ENCODE measurements at regions not wholly inside any gene's neighbourhood (a gene's known extent, or its start where the extent isn't known, plus 50 kb on each side); places are given as distances from the start of the nearest gene placed in this dataset.

DNA sequence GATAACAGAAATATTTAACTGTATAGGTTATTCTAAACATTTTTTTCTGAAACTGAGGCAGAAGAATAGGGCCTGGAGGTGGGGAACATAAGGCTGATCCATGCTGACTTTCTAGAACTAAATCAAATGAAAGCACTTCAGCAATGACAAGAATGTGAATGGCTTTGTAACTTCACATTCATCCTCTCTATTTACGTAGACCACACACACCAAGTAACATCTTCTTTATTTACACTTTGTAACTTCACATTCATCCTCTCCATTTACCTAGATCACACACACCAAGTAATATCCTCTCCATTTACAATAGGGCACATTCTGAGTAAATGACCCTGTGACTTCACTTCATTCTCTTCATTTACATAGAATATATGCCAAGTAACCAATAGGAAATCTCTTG, 251.8 kb upstream of the CDH9 start:
- no peak for DNase-seq

DNA sequence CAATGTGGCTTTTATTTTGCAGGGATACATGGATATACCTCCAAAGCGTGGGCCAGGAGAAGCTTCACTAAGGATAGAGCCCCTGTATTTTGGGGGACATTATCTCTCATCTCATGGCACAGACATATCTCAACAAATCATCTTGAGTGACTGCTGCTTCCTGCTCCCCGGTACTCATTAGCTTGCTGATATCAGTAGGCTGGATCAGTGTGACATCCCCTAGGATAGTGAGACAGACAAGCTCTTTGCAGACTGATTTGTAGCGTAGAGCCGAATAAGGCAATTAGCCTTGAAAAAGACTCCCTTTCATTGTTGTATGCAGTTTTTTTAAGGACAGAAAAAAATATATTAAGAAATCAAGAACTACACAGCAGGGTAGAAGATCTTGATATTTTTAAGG, 237.7 kb upstream of the CDH9 start:
- no peak for DNase-seq

DNA sequence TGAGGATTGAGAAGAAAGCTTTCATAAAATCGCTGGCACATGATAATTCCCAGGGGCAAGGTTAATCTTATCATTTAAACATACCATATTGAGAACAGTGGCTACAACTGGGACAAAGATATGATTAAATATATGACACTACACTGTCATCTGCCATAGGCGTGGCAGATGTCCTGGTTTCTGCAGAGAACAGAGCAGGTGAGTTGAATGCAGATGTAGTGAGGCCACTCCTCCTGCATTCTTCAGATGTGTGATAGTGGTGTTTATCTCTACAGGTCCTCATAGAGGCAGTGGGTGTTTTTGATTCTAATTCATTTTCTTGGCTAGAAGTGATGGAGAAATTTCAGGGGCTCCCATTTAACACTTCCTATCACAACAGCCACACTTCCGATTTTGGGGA, 237.0 kb upstream of the CDH9 start:
- DNase-seq, result no peak

DNA sequence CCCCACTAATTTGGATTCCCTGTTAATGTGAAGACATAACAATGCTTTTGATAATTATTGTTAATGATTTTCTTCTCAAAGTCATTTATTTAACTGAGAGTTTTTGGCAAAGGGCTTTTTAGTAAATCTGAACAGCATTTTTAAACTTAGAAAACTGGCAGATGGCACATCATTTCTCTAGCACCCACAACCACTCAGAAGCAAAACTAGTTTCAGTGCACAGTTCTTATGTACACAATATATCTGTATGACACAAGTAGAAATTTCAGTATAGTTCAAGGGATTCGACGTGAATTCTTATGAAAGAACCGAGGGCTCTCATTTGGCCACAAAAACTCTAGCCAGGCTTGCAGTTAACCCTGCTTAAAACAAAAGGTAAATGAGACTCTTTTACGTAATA, 231.4 kb upstream of the CDH9 start:
- DNase-seq, result no peak

DNA sequence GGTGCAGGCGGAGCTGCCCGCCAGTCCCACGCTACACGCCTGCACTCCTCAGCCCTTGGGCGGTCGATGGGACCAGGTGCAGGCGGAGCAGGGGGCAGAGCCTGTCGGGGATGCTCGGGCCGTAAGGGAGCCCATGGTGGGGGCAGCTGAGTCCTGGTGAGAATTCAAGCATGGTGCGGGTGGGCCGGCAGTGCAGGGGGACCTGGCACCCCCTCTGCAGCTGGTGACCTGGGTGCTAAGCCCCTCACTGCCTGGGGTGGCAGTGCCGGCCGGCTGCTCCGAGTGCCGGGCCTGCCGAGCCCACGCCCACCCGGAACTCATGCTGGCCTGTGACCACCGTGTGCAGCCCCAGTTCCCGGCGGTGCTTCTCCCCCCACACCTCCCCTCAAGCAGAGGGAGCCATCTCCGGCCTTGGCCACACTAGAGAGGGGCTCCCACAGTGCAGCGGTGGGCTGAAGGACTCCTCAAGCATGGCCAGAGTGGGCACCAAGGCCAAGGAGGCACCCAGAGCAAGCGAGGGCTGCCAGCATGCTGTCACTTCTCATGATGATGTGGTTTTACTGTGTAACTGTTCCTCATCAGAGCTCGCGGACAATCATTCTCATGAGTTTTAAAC, 228.9 kb upstream of the CDH9 start:
- DNase-seq, result no peak

DNA sequence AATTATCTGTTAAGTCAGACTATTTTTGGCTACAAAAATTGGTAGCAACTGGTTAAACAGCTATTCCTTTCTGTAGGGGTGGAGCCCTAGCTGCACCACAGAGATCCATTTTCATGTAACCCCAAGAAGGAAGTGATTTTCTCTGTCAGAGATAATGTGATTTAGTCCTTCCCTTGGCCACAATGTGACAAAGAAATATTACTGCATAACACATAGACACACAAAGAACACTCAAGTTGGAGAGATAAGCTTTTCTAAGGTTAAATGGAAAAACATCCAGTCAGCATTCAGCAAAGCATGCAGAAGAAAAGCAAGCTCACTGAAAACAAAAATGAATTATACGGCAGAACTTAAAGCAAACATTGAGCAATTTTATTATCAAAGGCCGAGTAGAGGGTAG, 227.8 kb upstream of the CDH9 start:
- DNase-seq, result no peak

DNA sequence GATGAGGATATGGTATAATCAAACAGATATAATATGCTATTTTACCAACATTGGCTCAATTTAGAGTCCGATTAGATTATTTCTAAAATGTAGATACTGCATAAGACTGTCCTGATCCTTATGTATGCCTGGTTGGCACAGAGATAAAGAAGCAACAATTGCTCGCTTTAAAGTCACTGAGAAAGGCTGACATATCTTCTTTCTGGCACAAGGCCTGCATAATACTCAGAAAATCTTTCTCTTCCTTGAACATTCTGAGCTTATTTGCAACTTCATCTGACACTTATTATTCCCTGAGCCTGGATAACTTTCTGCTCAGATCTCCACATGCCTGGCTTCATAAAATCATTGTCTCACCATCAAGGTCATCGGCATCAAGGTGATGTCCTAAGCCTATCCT, 219.3 kb upstream of the CDH9 start:
- DNase-seq, result no peak

DNA sequence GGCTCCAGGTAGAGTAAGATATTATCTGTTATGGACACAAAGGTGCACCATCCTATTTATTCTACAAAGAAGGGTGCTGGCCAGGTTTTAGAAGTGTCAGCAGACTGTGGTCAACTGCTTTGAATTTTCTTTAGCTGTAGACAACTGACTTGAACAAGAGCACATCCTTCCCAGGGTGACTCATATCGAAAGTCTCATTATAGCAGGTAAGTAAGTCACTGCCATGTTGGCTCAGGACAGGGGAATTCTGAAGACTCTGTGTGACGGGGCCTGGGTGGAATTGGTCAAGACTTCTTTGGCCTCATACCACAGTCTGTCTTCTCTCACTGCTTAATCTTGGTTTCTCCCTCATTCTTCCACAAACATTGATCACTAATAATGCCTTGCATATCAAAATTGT, 214.5 kb upstream of the CDH9 start:
- no peak for DNase-seq

DNA sequence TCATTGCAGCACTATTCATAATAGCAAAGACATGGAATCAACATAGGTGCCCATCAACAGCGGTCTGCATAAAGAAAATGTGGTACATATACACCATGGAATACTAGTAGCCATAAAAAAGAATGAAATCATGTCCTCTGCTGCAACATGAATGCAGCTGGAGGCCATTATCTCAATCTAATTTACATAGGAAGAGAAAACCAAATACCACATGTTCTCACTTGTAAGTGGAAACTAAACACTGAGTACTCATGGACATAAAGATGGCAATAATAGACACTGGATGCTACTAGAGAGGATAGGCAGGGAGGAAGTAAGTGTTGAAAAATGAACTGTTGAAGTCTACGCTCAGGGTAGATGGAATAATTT, 203.9 kb upstream of the CDH9 start:
- DNase-seq, result no peak

DNA sequence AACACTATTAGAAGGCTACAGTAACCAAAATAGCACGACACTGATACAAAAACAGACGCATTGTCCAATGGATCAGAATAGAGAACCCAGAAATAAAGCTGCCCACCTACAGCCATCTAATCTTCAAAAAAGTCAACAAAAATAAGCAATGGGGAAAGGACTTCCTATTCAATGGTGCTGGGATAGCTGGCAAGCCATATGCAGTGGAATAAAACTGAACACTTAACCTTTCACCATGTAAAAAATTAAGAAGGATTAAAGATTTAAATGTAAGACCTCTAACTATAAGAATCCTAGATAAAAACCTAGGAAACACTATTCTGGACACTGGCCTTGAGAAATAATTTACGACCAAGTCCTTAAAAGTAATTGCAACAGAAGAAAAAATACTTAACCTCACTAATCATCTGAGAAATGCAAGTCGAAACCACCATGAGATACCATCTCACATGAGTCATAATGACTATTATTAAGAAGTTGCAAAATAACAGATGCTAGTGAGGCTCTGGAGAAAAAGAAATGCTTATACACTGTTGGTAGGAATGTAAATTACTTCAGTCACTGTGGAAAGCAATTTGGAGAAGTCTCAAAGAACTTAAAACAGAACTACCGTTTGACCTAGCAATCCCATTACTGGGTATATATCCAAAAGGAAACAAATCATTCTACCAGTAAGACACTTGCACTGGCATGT, 203.3 kb upstream of the CDH9 start:
- DNase-seq, result no peak

DNA sequence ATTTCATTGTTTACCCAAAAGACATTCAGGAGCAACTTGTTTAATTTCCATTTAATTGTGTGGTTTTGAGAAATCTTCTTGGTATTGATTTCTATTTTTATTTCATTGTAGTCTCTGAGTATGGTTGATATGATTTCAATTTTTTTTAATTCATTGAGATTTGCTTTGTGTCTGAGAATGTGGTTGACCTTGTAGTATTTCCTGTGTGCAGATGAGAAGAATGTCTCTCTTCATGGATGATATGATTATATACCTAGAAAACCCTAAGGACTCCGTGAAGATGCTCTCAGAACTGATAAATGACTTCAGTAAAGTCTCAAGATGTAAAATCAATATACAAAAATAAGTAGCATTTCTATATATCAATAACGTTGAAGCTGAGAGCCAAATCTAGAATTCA, 202.4 kb upstream of the CDH9 start:
- DNase-seq, result no peak

DNA sequence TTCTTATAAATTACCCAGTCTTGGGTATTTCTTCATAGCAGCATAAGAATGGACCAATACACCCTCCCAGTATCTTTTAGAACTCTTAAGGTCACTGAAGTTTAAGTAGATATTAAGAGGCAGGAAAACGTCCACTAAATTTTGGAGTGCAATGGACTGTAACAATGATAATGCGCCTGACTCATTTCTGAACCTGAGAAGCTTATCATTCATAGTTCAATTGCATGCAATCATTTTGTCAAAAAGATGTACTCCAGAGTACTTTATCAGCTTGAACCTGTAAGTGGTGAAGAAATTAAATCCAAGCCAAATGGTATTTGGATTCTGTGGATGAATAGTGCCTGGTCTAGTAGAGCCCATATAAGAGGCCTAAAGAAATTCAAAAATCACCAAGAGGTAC, 196.5 kb upstream of the CDH9 start:
- DNase-seq, result no peak

DNA sequence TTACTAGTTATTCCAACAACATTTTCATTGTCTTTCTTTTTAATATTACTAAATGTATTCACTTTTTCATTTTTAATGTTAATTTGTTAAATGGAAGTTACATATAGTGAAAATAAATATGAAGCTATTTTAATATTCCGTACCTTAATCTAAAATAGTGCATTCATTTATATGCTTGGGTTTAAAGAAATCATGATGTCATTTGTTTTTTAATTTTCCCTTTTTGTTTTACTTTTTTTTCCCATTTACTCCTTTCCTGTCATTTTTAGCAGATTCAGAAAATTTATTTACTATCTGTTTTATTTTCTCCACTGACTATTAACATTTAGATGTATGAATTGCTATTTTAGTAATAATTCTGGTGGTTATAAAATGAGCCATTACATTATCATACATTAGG, 183.0 kb upstream of the CDH9 start:
- no peak for DNase-seq

DNA sequence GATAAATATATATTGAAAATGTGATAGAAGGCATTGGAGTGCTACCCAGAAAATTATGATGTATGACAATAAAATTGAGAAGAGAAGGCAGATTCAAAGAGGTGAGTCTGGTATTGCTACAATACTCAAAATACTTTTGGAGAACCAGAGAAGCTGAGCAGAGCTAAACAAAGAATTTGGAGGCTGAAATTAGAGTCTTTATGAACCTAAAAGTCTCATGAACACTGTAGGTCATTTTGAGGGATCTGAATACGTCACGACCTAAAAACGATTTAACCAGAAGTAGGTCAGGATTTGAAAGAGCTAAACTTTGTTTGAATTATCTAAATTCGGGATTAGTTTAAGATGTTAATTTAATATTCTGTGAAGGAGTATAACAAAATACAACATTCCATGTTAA, 182.4 kb upstream of the CDH9 start:
- no peak for DNase-seq

DNA sequence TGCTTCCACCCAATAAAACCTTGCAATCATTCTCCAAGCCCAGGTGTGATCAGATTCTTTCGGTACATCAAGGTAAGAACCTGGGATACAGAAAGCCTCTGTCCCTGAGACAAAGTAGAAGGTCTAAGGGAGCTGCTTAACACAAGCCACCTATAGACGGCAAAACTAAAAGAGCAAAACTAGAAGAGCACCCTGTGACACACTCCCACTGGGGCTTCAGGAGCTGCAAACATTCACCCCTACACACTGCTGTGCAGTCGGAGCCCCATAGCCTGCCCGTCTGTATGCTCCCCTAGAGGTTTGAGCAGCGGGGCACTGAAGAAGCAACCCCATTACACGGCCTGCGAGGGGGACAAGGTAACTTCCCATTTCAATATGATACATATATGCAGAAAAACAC, 179.6 kb upstream of the CDH9 start:
- no peak for DNase-seq

DNA sequence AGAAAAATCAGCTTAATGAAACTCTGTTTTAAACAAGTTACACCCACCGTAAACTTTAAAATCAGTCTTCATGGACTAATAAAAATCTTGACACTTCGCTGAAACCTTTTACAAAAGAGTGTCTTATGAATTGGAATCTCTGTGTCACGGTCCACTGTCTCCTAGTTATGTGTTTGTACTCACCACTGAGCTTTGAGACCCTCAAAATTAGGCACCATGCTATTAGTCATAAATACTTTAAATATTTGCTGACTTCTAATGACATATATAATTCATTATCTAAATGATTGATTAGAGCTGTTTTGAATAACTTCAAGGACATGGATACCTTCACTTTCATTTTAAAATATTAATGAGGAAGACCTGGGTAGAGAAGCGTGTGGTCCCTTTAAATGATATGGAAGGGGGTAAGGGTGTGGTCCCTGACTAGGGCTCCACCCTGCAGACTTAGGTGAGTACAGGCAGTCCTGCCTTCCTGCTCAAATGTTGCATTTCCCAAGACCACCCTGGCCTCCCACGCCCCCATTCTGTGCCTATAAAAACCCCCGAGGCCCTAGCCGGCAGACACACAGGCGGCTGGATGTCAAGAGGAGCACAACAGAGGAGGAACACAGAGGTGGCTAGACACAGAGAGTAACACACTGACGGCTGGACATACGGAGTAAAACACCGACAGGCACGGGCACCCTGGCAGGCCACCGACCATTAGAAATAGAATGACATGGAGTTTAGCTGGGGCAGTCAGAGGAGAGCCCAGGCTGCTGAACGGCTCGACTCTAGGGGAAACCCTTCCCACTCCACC, 179.0 kb upstream of the CDH9 start:
- no peak for DNase-seq

DNA sequence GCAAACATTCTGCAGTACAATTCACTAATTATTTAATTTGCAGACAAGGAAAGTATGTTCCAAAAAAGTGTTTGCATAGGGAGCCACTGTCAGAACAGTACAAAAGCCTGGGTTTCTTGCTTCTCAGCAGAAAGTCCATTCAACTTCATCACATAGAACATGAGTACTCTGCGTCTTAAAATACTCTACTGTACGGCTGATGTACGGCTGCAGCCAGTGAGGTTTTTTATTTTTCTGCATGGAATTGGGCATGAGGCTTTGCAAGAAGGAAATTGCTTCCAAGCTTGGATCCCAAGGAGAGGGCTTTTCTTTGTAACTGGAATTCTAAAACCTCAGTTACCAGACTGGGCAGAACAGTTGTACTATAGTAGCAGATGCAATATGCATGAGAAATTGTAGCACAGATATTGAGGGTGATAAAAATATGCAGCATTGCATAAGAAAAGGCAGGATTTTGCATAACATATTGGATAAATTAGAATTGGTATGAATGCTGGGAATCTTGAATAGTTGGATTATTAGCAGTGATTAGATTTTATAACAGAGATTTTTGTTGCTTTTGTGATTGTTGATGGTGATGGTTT, 178.1 kb upstream of the CDH9 start:
- DNase-seq, result no peak

DNA sequence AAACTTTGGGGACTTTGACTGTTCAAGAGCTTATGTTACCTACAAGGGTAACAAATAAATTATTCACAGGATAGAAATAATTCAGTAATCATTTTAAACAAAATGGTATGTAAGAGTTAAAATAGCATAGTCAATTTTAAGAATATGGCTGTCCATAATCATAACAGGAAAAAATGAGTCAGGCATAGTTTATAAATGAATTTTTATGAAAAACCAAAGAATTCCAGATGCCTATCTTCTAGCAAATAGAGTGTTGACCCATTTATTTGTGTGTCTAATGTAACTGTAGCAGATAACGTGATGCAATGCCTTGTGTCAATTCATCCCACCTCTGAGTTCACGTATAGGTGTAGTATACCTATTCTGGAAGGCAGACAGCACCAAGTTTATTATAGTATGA, 169.7 kb upstream of the CDH9 start:
- DNase-seq, result no peak

DNA sequence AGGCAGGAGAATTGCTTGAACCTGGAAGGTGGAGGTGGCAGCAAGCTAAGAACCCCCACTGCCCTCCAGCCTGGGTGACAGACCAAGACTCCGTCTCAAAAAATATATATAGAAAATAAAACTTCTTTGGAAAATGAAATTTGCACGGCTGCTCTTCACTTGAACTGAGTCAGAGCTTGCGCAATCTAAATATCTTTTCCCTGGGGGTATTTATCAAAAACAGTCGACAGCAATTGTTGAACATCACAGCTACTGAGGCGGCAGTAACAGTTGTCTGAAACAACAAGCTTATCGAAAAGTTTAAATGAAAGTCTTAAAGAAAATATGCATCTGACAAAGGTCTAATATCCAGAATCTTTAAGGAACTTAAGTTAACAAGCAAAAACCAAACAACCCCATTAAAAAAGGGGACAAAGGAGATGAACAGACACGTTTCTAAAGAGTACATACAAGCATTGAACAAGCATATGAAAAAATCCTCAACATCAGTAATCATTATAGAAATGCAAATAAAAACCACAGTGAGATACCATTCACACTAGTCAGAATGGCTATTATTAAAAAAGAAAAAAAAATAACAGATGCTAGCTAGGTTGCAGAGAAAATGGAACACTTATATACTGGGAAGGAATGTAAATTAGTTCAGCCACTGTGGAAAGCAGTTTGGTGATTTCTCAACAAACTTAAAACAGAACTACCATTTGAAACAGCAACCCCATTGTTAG, 153.6 kb upstream of the CDH9 start:
- no peak for DNase-seq

DNA sequence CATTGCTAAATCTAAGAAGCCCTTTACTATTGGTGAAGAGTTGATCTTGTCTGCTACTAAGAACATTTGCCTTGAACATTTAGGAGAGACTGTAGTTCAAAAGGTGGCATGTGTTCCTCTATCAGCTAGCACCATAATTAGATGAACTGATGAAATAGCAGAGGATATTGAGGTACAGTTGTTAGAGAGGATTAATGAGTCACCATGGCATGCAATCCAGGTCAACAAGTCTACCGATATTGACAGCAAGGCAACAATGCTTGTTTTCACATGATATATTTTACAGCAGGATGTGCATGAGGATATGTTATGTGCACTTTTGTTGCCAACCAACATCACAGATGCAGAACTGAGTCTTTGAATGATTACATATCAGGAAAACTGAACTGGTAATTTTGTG, 134.3 kb upstream of the CDH9 start:
- no peak for DNase-seq

DNA sequence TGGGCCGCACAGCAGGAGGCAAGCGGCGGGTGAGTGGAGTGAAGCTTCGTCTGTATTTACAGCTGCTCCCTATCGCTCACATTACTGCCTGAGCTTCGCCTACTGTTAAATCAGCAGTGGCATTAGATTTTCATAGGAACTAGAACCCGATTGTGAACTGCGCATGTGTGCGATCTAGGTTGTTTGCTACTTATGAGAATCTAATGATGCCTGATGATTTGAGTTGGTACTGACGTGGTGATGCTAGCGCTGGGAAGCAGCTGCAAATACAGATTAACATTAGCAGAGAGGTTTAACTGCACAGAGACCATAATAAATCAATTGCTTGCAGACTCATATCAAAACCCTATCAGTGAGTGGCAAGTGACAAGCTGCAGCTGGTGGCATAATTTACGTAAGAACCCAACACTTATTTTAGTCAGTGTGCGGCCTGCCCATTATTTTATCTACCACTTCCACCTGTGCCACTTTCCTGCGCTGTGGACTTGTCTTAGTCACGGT, 133.4 kb upstream of the CDH9 start:
- no peak for DNase-seq

DNA sequence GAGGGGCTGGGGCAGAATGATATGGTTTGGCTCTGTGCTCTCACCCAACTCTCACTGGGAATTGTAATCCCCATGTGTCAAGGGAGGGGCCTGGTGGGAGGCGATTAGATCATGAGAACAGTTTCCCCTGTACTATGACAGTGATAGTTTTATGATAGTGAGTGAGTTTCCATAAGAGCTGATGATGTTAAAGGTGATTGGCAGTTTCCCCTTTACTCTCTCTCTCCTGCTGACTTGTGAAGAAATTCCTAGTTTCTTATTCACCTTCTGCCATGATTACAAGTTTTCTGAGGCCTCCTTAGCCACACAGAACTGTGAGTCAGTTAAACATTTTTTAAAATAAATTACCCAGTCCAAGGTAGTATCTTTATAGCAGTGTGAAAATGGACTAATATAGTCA, 120.4 kb upstream of the CDH9 start:
- no peak for DNase-seq

DNA sequence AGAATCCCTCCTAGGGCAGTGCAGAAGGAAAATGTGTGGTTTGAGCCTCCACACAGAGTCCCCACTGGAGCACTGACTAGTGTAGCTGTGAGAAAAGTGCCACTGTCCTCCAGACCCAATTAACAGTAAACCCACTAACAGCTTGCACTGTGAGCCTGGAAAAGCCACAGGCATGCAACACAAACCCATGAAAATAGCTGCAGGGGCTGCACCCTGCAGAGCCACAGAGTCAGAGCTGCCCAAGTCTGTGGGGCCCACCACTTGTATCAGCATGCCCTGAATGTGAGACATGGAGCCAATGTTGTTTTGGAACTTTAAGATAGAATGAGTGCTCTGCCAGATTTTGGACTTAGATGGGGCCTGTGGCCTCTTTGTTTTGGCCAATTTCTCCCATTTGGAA, 119.8 kb upstream of the CDH9 start:
- no peak for DNase-seq

Measured in NCI-H2171 treated with DMSO at 0.1 percent for 48 hours (cell line).